Neural progenitor cell (in vitro differentiated cells): ENCODE measurements at regions not wholly inside any gene's neighbourhood (a gene's known extent, or its start where the extent isn't known, plus 50 kb on each side); places are given as distances from the start of the nearest gene placed in this dataset.

ENCODE experiments used
- DNase-seq: peaks from one replicate; pipeline ENCODE4 v3.0.0-alpha.2; 2016; ENCODE audit warnings: low spot score
- H2AFZ ChIP-seq: fragments of 200-600 bp; sonication (generic); replicated peaks from 2 replicates; pipeline ENCODE4 v1.6.1; 2016; ENCODE audit warnings: antibody characterized with exemption
- H3F3A ChIP-seq: fragments of 200-600 bp; sonication (generic); 2 replicates; pipeline ENCODE4 v1.6.1; 2016; ENCODE audit warnings: antibody characterized with exemption, low read depth
- H3K27ac ChIP-seq: fragments of 200-600 bp; sonication (generic); 2 replicates; pipeline ENCODE4 v1.5.1; 2016; ENCODE audit warnings: mild to moderate bottlenecking
- H3K27me3 ChIP-seq: fragments of 200-600 bp; sonication (generic); 2 replicates; pipeline ENCODE4 v1.6.1; 2016; ENCODE audit warnings: mild to moderate bottlenecking, moderate library complexity
- H3K36me3 ChIP-seq: fragments of 200-600 bp; sonication (generic); 2 replicates; pipeline ENCODE4 v1.5.1; 2016
- H3K4me1 ChIP-seq: fragments of 200-600 bp; sonication (generic); 2 replicates; pipeline ENCODE4 v1.6.1; 2016; ENCODE audit warnings: mixed run types
- H3K4me2 ChIP-seq: fragments of 200-600 bp; sonication (generic); 2 replicates; pipeline ENCODE4 v1.6.1; 2016
- H3K4me3 ChIP-seq: fragments of 200-600 bp; sonication (generic); 2 replicates; pipeline ENCODE4 v1.5.1; 2016
- H3K79me2 ChIP-seq: fragments of 200-600 bp; sonication (generic); 2 replicates; pipeline ENCODE4 v1.6.1; 2016; ENCODE audit warnings: low read depth
- H3K9ac ChIP-seq: fragments of 200-600 bp; sonication (generic); 2 replicates; pipeline ENCODE4 v1.6.1; 2016
- H3K9me3 ChIP-seq: fragments of 200-600 bp; sonication (generic); 2 replicates; pipeline ENCODE4 v1.5.1; 2016; ENCODE audit warnings: low read depth
- H4K20me1 ChIP-seq: fragments of 200-600 bp; sonication (generic); 2 replicates; pipeline ENCODE4 v1.6.1; 2016; ENCODE audit warnings: low read depth
- H3K27ac Mint-ChIP-seq: 3 replicates; pipeline ENCODE4 v1.8.0; 2021; ENCODE audit warnings: mixed read lengths
- H3K27me3 Mint-ChIP-seq: 2 replicates; pipeline ENCODE4 v1.8.0; 2022; ENCODE audit warnings: low read depth, mild to moderate bottlenecking, inconsistent platforms, moderate library complexity, mixed read lengths; ENCODE audit not compliant: insufficient read depth
- H3K36me3 Mint-ChIP-seq: 3 replicates; pipeline ENCODE4 v1.8.0; 2021; ENCODE audit warnings: mixed read lengths
- H3K4me1 Mint-ChIP-seq: 3 replicates; pipeline ENCODE4 v1.8.0; 2021; ENCODE audit warnings: mixed read lengths
- H3K4me3 Mint-ChIP-seq: 3 replicates; pipeline ENCODE4 v1.8.0; 2021; ENCODE audit warnings: mild to moderate bottlenecking, moderate library complexity, mixed read lengths
- H3K9me3 Mint-ChIP-seq: 3 replicates; pipeline ENCODE4 v1.8.0; 2020; ENCODE audit warnings: mixed read lengths
- EZH2 ChIP-seq: fragments of 200-600 bp; sonication (generic); IDR thresholded peaks from 2 replicates; pipeline ENCODE4 v1.6.1; 2017; ENCODE audit warnings: antibody characterized with exemption, mild to moderate bottlenecking, moderate library complexity
- EZH2phosphoT487 ChIP-seq: fragments of 200-600 bp; sonication (generic); IDR thresholded peaks from 2 replicates; pipeline ENCODE4 v1.6.1; 2017; ENCODE audit warnings: antibody characterized with exemption
- TF ChIP-seq, protein P1 (sequence below): fragments of 200-600 bp; sonication (generic); IDR thresholded peaks from 2 replicates; pipeline ENCODE4 v1.5.1; 2017; ENCODE audit warnings: antibody characterized with exemption, mild to moderate bottlenecking

DNA sequence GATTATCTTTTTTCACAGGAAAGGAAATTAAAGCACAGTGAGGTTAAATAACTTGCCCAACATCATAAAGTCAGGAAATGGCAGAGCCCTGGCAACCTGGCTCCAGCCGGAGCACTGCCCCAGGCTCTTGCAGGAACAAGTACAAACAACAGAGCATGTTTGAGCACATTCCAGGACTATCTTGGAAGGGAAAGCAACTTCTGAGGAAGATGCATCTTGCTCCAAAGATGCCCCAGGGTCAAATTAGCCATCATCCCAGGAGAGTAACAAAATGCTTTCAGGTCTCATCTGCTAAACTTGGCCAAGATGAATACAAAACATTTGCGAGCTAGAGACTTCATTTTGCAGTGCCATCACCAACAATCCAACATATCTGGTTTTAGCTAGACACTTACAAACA lies 162.4 kb upstream of the LRRN1 start:
- Histone ChIP-seq H3K9me3 (no peaks in the 10 kb centered on the region), H3K36me3 (no peaks in the 10 kb centered on the region), H3K4me1 (no peaks in the 10 kb centered on the region), H3F3A (no peaks in the 10 kb centered on the region), H3K27ac (no peak overlapping the region), H3K4me3 (no peak overlapping the region), H2AFZ (no peak overlapping the region), H3K27me3 (no peaks in the 10 kb centered on the region), H3K4me2 (no peak overlapping the region), H4K20me1 (no peaks in the 10 kb centered on the region), H3K79me2 (no peaks in the 10 kb centered on the region), H3K9ac (no peak overlapping the region)
- TF ChIP-seq EZH2 (no peak), EZH2phosphoT487 (no peak)
- TF ChIP-seq, protein P1, sequence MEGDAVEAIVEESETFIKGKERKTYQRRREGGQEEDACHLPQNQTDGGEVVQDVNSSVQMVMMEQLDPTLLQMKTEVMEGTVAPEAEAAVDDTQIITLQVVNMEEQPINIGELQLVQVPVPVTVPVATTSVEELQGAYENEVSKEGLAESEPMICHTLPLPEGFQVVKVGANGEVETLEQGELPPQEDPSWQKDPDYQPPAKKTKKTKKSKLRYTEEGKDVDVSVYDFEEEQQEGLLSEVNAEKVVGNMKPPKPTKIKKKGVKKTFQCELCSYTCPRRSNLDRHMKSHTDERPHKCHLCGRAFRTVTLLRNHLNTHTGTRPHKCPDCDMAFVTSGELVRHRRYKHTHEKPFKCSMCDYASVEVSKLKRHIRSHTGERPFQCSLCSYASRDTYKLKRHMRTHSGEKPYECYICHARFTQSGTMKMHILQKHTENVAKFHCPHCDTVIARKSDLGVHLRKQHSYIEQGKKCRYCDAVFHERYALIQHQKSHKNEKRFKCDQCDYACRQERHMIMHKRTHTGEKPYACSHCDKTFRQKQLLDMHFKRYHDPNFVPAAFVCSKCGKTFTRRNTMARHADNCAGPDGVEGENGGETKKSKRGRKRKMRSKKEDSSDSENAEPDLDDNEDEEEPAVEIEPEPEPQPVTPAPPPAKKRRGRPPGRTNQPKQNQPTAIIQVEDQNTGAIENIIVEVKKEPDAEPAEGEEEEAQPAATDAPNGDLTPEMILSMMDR: no peak
- no peaks in the 10 kb centered on the region for H3K9me3 Mint-ChIP-seq
- no peaks in the 10 kb centered on the region for H3K36me3 Mint-ChIP-seq
- no peaks in the 10 kb centered on the region for H3K4me1 Mint-ChIP-seq
- DNase-seq: no peak
- no peak overlapping the region for H3K4me3 Mint-ChIP-seq
- H3K27me3 Mint-ChIP-seq: no peaks in the 10 kb centered on the region
- no peak overlapping the region for H3K27ac Mint-ChIP-seq

DNA sequence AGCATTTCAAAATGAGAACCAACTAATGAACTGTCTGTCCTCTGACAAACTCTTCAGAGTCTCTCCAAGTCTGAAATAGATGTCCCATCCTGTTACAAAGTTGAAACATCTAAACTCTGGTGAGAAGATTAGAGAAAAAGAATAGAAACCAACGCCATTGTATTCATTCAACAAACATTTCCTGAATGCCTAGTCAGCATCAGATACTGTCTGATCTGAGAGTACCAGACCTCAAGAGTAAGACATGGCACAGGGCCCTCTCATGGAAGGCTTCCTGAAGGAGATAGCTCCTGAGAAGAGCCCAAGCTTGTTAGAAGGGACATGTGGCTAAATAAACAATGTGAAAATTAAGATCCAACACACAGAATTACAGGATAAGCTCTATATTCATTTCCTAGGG lies 164.1 kb upstream of the LRRN1 start:
- Histone ChIP-seq H3K4me2 (no peak overlapping the region), H3K27me3 (no peaks in the 10 kb centered on the region), H3K4me1 (no peaks in the 10 kb centered on the region), H3K79me2 (no peaks in the 10 kb centered on the region), H3K27ac (no peak overlapping the region), H2AFZ (no peak overlapping the region), H3K36me3 (no peaks in the 10 kb centered on the region), H4K20me1 (no peaks in the 10 kb centered on the region), H3K9ac (no peak overlapping the region), H3K4me3 (no peak overlapping the region), H3F3A (no peaks in the 10 kb centered on the region), H3K9me3 (no peaks in the 10 kb centered on the region)
- no peaks in the 10 kb centered on the region for H3K36me3 Mint-ChIP-seq
- H3K27ac Mint-ChIP-seq: no peak overlapping the region
- TF ChIP-seq, protein P1: no peak
- no peak for TF ChIP-seq EZH2
- H3K4me3 Mint-ChIP-seq: no peak overlapping the region
- no peaks in the 10 kb centered on the region for H3K9me3 Mint-ChIP-seq
- H3K27me3 Mint-ChIP-seq: no peaks in the 10 kb centered on the region
- H3K4me1 Mint-ChIP-seq: no peaks in the 10 kb centered on the region
- DNase-seq: no peak

DNA sequence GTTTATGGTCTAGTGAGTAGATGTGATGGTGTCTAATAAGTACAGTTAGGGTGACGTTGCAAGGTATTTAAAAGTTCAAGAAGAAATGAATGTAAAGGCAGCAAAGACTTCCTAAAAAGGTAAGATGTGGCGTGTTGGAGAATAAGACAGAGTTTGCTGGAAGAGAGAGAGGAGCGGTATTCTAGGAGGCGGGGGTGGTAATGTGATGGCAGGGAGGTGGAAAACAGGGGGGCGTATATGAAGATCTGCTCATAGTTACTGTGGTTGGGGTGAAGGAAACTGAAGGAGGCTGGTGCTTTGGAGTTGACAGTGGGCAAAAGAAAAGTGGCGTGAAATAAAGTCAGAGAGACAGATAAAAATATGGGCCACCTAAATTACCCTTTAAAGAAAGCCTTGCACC lies 164.9 kb upstream of the LRRN1 start:
- H3K36me3 Mint-ChIP-seq: no peaks in the 10 kb centered on the region
- Histone ChIP-seq H3K4me1 (no peaks in the 10 kb centered on the region), H3K36me3 (no peaks in the 10 kb centered on the region), H4K20me1 (no peaks in the 10 kb centered on the region), H3K9ac (no peak overlapping the region), H3K79me2 (no peaks in the 10 kb centered on the region), H3K9me3 (no peaks in the 10 kb centered on the region), H3K4me3 (no peak overlapping the region), H2AFZ (no peak overlapping the region), H3K27me3 (no peaks in the 10 kb centered on the region), H3K4me2 (no peak overlapping the region), H3F3A (no peaks in the 10 kb centered on the region), H3K27ac (no peak overlapping the region)
- no peak overlapping the region for H3K27ac Mint-ChIP-seq
- no peaks in the 10 kb centered on the region for H3K9me3 Mint-ChIP-seq
- DNase-seq: no peak
- no peak overlapping the region for H3K4me3 Mint-ChIP-seq
- TF ChIP-seq EZH2: no peak
- TF ChIP-seq, protein P1: no peak
- no peak for TF ChIP-seq EZH2phosphoT487
- no peaks in the 10 kb centered on the region for H3K27me3 Mint-ChIP-seq
- H3K4me1 Mint-ChIP-seq: no peaks in the 10 kb centered on the region

DNA sequence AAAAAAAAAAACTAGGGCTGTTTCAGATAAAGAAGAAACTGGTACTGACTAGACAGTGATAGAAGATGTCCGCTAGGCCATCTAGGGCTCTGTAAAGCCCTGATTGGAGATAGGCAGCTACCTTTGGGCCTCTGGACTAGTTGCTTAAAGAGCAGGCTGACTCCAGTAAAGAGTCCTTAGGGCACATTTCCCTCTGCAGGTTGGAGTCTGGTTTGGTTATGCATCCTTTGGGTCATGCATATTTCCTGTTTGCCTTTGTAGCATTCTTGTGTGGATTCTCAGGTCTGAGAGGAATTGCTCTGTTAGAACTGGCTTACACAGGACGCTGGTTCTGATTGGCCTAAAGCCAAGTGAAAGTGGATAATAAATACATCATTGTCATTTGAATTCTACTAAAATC lies 165.5 kb upstream of the LRRN1 start:
- no peak overlapping the region for H3K27ac ChIP-seq
- no peaks in the 10 kb centered on the region for H3K36me3 ChIP-seq
- H3F3A ChIP-seq: no peaks in the 10 kb centered on the region
- H2AFZ ChIP-seq: no peak overlapping the region
- no peak overlapping the region for H3K9ac ChIP-seq
- no peaks in the 10 kb centered on the region for H3K9me3 ChIP-seq
- no peaks in the 10 kb centered on the region for H3K79me2 ChIP-seq
- no peaks in the 10 kb centered on the region for H4K20me1 ChIP-seq
- TF ChIP-seq EZH2phosphoT487 (no peak), EZH2 (no peak)
- TF ChIP-seq, protein P1: no peak
- H3K4me2 ChIP-seq: no peak overlapping the region
- Mint-ChIP-seq H3K27me3 (no peaks in the 10 kb centered on the region), H3K27ac (no peak overlapping the region), H3K9me3 (no peaks in the 10 kb centered on the region), H3K36me3 (no peaks in the 10 kb centered on the region), H3K4me3 (no peak overlapping the region), H3K4me1 (no peaks in the 10 kb centered on the region)
- no peaks in the 10 kb centered on the region for H3K4me1 ChIP-seq
- no peaks in the 10 kb centered on the region for H3K27me3 ChIP-seq
- no peak overlapping the region for H3K4me3 ChIP-seq
- no peak for DNase-seq
